ENCODE measurements at regions not wholly inside any gene's neighbourhood (a gene's known extent, or its start where the extent isn't known, plus 50 kb on each side); places are given as distances from the start of the nearest gene placed in this dataset.

DNA sequence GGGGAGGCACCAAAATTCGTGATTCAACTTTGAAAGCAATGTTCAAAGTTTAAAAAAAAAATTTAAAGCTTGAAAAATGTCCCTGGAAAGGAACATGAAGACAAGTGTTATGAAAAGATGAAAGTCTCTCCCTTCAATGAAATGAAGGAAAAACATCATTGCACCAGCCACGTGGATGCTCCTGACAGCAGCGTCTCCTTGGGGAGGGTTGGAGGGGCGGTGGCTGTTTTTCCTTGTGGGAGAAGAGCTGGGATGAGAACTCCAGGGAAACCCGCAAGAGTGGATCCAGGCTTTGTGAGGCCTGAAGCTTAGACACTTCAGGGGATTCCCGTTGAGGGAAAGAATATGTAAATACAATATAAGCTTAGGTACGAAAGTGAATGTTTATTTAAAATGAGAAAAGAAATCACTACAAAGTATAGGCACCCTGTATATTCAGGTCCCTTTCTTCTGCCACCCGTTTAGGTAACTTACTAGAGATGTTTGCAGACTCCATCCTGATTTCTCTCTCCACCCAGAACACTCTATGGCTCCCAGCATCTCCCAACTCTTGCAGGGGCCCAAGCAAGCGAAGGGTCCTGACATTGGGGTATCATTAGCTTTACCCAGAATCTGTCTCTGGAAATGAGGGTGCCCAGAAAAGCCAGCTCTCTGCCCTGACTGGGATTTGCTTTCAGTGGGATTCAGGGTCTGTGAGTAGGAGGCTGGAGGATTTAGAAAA is 63.1 kb upstream of the BAIAP2L1 start:
- no peak for DNase-seq

- no peak for DNase-seq
Measured at GRCh38 chr7:98462911-98463633, 62.2 kb upstream of the BAIAP2L1 start.

DNA sequence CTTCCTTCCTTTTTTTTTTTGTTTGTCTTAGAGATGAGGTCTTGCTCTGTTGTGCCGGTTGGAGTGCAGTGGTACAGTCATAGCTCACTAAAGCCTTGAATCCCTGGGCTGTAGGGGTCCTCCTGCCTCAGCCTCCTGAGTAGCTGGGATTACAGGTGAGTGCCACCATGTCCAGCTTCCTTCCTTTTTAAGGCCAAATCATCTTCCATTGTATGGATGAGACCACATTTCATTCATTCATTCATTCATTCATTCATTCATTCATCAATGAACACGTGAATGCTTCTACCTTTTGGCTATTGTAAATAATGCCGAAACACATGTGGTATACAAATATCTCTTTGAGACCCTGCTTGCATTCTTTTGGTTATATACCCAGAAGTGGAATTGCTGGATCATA is 60.0 kb upstream of the BAIAP2L1 start:
- DNase-seq = no peak

DNA sequence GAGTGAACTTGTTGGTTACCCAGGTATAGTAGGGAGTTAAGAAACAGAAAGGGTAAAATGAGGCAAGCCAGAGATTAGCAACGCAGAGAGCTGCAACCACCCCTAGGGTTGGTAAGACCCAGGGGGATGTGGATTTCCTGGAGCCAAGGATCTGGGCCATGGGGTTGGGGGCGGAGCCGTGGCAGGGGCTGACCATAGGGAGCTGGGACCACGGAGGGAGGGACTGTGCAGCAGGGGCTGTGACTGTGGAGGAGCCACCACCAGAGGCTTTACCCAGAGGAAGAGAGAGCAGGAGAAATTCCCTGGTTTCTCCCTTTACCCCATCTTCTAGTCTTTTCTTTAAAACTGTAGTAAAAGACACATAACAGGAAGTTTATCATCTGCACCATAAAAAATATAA is 58.6 kb upstream of the BAIAP2L1 start:
- no peak for DNase-seq

DNA sequence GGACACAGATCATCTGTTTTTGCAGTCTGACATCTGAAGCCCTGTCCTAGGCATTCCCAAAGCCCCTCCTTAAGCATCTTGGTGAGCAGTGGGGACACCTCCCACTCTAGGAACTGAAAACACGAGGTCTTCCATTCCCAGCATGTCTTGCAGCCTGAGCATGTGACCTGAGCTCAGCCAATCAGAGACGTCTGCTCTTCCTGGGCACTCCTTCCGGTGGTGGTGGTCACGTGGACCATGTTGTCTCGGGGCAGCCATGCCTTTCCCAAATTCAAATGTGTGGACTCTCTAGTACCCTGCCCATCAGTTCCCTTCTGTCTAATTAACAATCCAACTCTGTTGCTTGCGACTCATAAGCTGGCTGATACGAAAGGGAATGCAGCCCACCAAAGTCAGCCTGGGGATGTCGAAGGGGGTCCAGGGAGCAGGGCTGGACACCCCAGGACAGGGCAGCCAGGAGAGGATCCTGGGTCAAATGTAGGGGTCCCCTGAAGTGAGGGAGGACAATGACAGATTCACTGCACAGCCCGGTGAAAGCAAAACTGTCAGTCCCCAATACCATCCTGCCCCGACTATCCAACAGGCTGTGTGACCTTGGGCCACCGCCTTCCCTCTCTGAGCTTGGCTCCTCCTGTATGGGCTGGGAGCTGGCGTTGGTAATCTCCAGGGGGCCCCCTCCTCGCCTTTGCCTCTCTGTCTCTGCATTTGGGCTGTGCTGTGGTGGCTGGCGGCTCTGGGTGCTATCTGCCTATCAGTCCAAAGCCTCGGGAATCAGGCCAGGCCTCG is 57.4 kb upstream of the BAIAP2L1 start:
- no peak for DNase-seq

GRCh38 chr7:98456866-98457265 is 56.0 kb upstream of the BAIAP2L1 start:
- no peak for DNase-seq

- no peak for DNase-seq
Measured at GRCh38 chr7:98452791-98453190, 51.9 kb upstream of the BAIAP2L1 start.
